ENCODE measurements at regions not wholly inside any gene's neighbourhood (a gene's known extent, or its start where the extent isn't known, plus 50 kb on each side); places are given as distances from the start of the nearest gene placed in this dataset.

GRCh38 chr5:53785924-53786323 is 225.5 kb downstream of the NDUFS4 start:
- TF ChIP-seq, protein P1, sequence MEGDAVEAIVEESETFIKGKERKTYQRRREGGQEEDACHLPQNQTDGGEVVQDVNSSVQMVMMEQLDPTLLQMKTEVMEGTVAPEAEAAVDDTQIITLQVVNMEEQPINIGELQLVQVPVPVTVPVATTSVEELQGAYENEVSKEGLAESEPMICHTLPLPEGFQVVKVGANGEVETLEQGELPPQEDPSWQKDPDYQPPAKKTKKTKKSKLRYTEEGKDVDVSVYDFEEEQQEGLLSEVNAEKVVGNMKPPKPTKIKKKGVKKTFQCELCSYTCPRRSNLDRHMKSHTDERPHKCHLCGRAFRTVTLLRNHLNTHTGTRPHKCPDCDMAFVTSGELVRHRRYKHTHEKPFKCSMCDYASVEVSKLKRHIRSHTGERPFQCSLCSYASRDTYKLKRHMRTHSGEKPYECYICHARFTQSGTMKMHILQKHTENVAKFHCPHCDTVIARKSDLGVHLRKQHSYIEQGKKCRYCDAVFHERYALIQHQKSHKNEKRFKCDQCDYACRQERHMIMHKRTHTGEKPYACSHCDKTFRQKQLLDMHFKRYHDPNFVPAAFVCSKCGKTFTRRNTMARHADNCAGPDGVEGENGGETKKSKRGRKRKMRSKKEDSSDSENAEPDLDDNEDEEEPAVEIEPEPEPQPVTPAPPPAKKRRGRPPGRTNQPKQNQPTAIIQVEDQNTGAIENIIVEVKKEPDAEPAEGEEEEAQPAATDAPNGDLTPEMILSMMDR (conservative IDR thresholded peaks at IDR 0.05 in 1 of 2, IDR thresholded peaks at IDR 0.05 in 1 of 2; ENCODE audit: extremely low read depth in 1 of 2, insufficient read depth in 1 of 2, low read depth in 1 of 2, low read length in 2 of 2), result no peak
- no peak for TF ChIP-seq EZH2 (IDR thresholded peaks at IDR 0.05; ENCODE audit: borderline replicate concordance, low read length)
